HG03159 (cell line): ENCODE measurements at regions not wholly inside any gene's neighbourhood (a gene's known extent, or its start where the extent isn't known, plus 50 kb on each side); places are given as distances from the start of the nearest gene placed in this dataset.

Source experiments
- ATAC-seq: cut with Tn5 transposase; IDR thresholded peaks from one replicate; pipeline ENCODE4 v1.9.1; 2021; ENCODE audit warnings: mild to moderate bottlenecking, moderate library complexity; ENCODE audit not compliant: unreplicated experiment

DNA sequence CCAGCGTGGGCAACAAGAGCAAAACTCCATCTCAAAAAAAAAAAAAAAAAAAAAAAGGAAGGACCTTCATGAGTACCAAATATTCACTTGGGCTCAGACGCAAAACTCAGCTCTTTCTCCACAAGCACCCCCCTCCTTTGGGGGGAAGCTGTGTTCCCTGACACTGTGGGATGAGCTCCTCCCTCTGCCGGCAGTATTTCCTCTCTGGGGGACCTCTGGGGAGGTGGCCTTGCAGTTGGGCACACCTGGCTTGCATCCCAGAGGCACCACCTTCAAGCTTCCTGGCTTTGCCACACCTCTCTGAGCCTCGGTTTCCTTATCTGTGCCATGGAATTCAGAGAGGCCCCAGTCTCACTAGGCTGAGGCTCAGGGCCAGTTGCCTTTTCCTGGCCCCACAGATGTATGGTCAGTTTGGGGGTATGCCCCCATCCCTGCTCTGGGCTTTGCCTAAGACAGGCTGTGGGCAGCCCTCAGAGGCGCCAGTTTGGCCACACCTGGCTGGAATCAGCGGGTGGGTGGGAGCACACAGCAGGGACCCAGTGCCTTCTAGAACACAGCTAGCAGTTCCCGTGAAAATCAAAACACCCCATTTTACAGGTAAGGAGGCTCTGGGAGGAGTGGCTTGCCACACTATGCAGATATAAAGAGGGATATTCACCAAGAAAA lies 157.5 kb upstream of the IER5L start:
- no peak for ATAC-seq

DNA sequence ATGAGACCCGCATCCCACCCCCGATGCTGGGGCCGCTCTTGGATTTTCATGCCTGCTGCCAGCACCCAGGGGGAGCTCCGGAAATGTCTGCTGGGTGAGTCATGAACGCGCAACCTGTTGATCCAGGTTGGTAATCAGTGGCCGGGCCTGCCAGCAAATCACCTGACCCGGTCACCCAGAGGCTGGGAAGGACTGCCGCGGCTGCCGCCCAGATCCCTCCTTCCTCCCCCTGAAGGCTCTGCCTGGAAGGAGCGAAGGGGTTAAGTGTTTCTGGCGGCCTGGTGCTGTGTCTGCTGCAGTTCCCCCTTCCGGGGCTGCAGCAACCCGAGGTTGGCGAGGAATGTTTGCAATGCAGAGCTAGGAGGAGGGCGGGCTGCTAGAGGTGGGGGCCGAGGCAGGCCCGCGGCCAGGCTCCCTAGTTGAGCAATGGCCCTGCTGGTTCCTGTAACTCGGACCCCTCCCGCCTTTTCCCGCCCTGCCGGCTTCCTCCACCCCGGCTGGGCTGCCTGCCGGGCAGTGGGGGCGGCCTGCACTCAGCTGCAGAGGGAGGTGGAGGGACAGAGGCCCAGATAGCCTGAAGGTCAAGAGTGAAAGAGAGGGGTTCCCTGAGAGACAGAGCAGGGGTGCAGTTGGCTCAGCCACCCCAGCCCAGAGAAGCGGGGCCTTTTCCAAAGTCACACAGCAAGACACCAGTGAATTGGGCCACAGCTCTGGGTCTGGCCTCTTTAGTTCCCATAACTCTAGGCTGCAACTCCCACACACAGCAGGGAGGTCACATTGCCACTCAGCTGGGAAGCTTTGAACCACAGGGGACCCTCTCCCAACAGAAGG lies 156.3 kb upstream of the IER5L start:
- no peak for ATAC-seq

DNA sequence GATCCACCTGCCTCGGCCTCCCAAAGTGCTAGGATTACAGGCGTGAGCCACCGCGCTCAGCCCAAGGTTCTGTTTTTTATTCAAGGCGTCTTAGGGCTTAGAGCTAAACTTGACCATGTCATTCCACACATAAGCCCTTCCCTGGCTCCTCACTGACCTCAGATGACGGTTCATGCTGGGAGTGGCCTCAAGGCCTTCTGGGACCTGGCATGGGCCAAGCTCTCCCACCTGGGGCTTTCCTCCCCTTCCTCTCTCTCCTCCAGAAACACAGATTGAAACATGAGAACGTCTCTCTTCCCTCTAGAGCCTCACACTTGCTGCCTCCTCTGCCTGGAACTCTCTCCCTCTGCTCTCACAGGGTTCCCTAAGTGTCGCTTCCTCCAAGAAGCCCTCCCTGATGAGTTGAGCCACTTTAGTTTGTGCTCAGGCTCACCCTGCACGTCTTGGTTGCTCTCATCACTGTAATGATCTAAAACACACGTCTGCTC lies 155.6 kb upstream of the IER5L start:
- ATAC-seq = no peak

DNA sequence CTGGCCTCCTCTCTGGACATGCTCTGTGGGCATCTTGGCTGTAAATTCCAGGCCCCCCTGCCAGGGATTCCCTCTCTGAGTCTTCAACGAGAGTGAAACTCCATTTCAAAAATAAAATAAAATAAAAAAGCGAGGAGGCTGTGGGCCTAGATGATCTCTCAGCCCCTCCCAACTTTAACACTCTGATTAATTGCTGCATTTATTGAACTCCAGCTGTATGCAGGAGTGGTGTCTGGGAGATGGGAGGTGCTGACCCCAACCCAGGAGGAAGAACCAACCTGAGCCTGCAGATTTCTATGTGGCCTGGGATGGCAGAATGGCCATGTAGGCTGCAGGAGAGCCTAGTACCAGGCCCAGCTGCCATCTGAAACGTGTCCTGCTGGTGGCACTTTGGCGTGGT lies 154.5 kb upstream of the IER5L start:
- ATAC-seq = no peak

DNA sequence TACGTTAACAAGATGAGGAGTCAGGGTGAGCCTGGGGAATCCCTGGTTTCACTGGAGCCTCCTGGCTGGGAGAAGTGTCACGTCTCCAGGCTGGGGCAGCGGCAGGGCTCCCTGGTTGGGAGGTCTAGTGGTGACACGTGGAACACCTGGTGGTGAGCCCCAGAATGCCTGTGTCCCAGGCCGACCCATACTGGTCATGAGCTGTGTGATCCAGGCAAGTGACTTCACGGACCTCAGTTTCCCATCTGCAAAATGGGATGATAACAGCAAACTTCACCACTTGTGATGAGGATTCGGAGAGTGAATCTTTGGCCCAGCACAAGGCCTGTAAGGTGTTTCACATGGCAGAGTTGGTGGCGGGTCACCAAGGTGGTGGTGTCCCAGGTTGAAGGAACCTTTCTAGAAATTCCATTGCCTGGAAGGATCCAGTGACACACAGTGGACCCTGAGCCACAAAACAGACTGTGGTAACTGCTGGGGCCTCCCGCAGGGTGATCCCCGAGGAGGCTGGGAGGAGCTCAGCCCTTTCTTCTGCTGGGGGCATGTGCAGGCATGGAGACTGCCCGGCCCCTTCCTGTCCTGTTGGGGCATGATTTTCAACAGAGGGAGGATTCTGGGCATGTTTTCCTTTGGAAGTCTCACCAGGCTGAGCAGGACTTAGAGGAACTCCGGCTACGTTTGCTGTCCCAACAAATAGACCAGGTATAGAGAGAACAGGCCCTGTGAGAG lies 153.9 kb upstream of the IER5L start:
- ATAC-seq = no peak

DNA sequence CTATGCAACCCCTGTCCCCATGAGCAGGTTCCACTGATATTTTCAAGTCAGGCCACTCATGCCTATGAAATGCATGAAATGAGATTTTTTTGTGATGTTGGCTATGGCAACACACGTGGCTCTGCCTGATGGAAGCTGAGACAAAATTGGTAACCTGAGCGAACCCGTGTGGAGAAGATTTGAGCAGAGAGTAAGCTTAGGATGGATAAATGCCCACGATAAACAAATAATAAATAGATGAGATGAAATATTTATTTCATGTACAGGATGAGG lies 153.4 kb upstream of the IER5L start:
- ATAC-seq = no peak

DNA sequence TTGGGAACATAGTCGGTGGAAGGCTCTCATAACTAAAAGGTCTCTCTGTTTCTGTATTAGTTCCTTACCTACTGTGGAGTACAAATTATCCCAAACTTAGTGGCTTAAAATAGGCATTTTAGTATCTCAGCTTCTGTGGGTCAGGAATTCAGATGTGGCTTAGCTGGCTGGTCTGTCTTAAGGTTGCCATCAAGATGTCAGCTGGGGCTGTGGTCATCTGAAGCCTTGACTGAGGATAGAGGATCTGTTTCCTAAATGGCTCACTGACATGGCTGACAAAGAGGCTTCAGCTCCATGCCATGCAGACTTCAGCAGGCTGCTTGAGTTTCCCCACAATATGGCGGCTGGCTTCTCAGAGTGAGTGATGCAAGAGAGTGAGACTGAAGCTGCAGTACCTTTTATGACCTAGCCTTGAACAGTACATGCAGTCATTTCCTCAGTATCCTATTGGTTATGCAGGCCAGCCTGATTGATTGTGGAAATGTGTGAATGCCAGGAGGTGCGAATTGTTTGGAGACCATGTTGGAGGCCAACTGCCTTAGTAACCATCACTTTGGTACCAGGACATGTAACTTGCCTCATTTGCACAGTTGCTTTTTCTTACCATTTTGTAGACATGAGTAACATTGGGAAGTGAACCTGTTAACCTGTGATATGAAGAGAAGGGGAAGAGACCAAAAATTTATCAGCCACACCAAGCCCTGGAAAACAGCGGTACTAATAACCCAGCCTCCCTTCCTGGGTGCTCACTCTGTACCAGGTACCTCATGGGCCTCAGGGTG lies 152.8 kb upstream of the IER5L start:
- no peak for ATAC-seq

DNA sequence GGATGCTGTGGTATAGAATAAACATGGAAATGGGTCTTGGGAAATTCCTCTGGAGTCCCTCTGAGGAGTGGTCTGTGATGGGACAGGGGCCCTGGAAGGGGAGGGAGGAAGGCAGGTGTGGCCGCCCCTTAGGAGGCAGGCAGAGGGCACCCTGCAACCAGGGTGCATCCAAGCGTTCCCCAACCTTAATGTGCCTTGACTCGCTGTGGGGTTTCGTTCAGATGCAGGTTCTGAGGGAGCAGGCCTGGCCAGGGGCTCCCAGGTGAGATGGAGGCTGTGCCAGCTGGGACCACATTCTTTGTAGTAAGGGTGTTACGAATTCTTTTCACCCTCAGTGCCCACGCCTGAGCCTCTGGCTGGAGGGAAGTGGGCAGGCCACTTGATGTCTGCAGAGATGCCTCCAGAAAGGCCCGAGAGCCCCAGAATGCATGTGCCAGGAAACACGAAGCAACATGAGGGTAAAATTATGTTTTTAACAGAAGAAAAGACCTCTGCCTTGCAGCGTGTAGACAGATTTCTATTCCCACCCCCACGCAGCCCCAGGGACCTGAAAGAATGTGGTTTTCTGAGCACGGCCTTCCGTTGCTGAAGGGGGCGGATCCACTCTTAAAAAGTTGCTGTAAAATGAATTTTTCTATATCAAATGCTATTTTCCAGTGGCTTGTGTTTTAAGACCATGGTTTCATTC lies 150.4 kb upstream of the IER5L start:
- no peak for ATAC-seq

DNA sequence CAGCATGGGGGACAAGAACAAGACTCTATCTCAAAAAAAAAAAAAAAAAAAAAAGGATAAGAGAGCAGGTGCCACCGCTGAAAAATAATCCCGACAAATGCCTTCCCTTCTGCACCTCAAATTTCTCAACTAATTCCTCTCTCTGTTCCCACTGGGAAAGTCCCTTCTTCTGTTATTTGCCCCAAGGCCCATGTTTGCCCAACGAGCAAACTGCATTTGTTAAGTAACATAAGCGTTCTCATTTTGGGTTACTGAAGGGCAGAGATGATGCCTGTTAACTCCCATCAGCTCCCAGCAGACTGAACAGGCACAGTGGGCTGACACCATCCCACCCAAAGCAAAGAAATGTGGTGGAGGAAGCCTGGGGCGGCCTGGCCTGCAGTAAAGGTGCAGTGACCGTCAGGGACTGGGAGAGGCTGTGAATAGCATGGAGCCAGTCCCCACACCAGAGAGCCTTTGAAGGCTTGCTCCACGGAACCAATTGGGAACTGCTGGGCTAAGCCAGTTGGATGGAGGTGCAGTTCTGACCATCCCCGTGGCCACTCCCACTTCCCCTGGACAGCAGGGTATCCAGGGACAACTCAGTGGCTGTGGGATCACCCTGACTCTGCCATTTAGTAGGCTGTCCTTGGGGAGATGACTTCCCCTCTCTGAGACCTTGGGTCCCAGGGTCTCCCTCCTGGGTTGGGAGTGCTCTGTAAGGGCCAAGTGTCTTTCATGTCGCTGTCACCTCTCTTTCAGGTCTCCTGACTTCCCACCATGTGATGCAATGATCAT lies 149.7 kb upstream of the IER5L start:
- no peak for ATAC-seq

DNA sequence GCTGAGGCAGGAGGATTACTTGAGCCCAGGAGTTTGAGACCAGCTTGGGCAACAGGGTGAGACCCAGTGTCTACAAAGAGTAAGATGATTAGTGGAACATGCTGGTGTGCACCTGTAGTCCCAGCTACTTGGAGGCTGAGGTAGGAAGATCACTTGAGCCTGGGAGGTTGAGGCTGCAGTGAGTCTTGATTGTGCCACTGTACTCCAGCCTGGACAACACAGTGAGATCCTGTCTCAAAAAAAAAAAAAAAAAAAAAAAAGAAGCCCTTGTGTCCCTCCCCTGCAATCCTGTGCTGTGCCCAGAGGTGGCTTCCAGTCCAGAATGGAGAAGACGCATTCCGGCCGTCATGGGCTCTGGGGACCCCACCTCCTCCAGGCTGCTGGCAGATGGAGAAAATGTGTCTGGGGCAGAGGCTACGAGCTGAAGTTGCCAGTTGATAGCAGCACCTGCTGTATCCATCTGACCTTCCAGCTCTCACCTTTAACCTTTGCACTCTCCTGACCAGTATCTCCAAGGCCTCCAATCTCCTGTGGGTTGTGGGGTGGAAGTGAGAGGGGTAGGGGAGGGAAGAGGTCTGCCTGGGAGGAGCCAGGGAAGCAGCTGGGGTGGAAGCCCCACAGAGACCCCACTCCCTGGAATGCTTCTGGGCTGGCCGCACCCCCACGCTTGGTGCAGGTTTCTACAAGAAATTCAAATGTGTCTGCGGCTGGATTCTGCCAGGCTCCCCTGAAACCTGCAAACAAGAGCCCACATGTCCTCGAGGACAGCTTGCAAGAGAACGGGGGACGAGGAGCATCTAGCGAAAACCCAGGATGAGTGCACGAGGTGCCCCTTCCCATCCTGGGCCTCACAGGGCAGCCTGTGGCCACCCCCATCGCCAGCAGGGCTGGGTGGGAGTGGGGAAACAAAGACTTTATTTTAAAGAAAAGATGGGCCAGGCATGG lies 148.3 kb upstream of the IER5L start:
- no peak for ATAC-seq

DNA sequence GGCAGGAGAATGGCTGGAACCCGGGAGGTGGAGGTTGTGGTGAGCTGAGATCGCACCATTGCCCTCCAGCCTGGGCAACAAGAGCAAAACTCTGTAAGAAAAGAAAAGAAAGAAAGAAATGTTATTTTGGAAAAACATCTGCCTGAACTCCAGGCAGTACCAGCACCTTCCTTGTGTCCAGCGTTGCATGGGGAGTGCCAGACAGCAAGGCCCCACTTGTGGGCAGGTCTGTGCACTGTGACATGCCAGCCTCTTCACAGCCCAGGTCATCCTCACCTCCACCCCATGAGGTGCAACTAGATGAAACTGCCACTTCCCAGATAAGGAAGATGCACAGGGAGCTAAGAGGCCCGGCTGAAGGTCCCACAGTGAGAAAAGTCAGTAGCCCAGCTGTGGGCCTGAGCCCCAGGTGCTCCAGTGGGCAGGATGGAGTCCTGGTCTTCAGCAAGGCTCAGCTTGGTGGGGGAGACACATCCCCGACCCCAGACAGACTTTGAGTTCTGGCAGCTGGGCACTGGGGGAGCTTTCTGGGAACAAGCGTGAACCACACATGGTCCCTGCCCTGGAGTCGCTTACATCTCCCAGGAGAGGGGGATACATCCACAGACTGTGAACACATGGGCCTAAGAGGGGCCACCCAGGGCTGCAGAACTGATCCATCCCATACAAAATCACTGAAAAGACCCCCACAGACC lies 146.9 kb upstream of the IER5L start:
- no peak for ATAC-seq

DNA sequence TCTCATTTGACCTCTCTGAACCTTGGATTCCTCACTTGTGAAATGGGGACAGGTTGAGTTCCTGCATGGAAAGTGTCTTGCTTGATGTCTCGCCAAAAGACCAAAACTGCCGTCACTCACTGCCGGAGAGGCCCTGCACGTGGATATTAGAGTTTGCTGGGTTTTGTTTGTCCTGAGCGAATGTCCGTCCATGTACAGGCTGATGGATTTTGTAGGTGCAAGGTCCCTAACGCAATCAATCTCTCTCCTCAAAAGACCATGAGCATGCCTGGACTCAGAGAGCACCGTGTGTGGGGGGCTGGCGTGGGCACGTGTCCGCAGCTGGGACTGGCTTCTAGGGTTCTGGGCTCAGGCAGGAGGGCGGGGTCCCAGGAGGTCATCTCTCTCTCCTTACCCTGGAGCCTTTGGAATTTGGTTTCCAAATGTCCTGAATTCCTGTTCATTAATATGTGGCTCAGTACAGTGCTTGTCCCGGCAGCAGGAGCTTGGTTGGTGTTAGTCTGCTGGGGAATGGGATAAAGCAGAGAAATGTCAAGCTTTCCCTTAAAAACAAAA lies 146.0 kb upstream of the IER5L start:
- no peak for ATAC-seq

DNA sequence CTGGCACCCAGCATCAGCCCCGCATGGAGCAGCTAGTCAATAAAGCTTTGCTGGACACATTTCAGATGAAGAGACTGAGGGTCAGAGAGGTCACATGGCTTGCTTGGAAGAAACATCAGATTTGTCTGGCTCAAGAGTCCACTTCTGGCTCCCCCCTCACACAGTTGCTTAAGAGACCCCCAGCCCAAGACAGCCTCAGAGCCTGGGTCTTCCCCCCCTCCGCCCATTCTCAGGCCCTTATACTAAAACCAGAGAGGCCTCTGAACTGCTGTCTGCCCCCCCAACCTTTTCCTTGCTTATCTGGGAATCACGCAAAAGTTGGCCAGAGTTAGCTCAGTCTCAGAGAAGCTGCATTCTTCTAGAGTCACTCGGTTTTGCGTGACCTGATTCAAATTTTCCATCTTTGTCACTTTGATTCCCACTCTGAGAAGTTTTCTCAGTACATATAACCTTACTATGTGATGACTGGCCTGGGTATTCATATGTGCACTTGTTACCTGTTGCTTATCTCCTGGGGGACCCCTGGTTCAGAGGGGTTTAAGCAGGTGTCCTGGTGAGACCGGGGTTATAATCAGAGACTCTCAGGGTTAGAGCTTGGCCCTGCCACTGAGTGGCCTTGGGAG lies 145.4 kb upstream of the IER5L start:
- ATAC-seq = no peak

DNA sequence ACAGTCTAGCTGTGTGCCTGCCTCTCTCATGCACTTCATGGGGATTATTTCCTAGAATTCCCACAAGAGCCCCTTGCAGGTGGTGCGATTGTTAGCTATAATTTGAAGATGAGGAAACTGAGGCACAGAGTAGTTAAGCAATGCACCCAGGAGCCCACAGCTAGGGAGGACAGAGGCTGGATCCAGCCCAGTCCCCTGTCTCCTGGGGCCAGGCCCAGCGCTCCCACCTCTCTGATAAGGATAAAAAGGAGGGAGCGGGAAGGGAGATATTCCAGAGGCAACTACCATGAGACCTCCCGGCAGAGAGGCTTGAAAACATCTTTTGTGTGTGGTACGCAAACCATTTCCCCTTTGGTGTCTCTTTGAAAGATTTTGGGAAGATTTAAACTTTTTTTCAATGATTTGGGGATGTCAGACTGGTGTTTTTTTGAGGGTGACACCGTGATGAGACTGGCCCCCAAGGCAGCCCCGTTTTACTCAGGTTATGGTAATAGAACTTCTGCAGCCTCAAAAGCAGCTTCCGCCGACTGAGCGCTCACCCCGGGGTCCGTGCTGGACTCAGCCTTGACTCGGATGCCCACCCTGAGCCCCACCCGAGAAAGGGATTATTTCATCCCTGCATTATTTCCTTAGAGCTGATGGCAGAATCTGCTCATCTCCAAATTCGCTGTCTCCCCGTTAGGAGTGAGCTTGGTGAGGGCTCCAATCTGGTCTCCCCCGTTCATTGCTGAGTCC lies 144.7 kb upstream of the IER5L start:
- no peak for ATAC-seq

DNA sequence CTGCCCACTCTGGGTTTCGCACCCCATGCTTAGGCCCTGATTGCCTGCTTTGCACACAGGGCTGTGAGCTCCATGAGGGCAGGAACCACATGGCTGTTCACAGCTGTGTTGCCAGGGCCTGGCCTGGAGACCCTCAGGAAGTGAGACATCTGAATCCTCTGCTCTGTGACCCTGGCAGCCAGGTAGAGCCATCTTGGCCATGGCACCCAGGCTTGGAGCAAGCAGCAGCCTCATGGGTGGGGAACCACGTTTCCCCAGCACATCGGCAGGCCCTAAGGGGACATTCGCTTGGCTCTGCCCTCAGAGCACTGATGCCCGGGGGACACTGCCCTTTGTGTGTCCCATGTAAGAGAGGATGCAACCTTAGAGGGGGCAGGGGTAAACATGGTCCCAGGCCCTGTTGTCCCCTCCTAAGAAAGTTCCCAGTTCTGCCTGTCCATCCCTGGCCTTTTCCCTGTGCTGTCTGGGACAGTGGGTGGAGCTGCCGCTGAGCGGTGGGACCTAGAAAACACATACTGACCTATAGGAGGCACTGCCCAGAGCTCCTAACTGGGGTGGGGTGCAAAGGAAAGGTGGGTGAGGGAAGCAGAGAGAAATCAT lies 144.1 kb upstream of the IER5L start:
- ATAC-seq = no peak

DNA sequence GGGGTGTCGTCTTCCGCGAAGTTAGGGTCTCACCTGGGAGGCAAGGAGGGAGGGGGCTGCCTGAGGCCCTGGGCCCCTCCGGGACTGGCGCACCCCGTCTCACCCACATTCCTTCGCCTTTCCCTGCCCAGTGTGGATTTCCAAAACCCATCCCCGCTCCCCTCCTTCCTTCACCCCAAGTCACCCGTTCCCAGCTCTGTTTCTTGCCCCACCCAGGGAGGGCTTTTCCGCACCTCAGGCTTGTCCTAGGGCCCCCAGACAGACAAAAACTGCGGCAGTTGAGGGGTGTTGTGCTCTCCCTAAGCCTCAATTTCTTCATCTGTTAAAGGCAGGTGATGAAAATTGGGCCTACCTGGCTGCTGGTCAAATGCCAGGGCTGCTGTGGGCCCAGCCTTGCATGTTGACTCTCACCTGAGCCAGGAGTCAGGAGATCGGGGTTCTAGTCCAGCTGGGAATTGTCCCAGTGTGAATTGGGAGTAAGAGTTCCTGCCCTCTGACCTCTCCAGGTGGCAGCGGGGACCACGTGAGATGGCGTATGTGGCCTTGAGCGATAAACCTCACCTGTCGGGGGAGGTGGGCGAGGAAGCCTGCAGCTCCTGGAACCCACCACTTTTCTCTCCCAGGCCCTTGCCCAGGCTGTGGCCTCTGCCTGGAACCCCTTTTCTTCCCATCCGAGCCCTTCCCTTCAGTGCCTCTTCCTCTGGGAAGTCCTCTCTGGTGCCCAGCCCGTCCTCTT lies 143.4 kb upstream of the IER5L start:
- ATAC-seq = no peak
